ENCODE measurements at regions not wholly inside any gene's neighbourhood (a gene's known extent, or its start where the extent isn't known, plus 50 kb on each side); places are given as distances from the start of the nearest gene placed in this dataset.

- TF ChIP-seq CTCF (IDR thresholded peaks at IDR 0.05) (no peak), EZH2 (IDR thresholded peaks at IDR 0.05; ENCODE audit: borderline replicate concordance, insufficient read depth, low read depth, low read length, poor library complexity, severe bottlenecking) (no peak)
- H3K4me1 ChIP-seq (ENCODE audit: control insufficient read depth in 2 of 2, insufficient read depth in 2 of 2, low read length in 2 of 2), result no peaks in the 10 kb centered on the region
- no peaks in the 10 kb centered on the region for H3K79me2 ChIP-seq (ENCODE audit: control insufficient read depth, insufficient read depth, low read length)
- H3K27ac ChIP-seq (ENCODE audit: low read length in 2 of 2), result no peak overlapping the region
- no peaks in the 10 kb centered on the region for H4K20me1 ChIP-seq (ENCODE audit: control insufficient read depth, insufficient read depth, low read length, poor library complexity, severe bottlenecking)
- ChIA-PET POLR2A (no interaction called here), CTCF (no interaction called here)
- ATAC-seq (ENCODE audit: low read depth) (no peak), DNase-seq (no peak)
- no peaks in the 10 kb centered on the region for H3K27me3 ChIP-seq (replicated peaks in 1 of 4; ENCODE audit: control extremely low read depth in 1 of 4, control insufficient read depth in 3 of 4, insufficient read depth in 4 of 4, low read length in 3 of 4)
- intact Hi-C loops (cut with micrococcal nuclease), result no loop called here
- no peak overlapping the region for H2AFZ ChIP-seq (ENCODE audit: insufficient read depth, low read depth, low read length, poor library complexity, severe bottlenecking)
- no peaks in the 10 kb centered on the region for H3K36me3 ChIP-seq (replicated peaks in 1 of 2; ENCODE audit: control extremely low read depth in 1 of 2, control insufficient read depth in 1 of 2, extremely low read depth in 1 of 2, insufficient read depth in 2 of 2, low read length in 1 of 2)
- H3K4me2 ChIP-seq (replicated peaks; ENCODE audit: low read depth, low read length, poor library complexity, severe bottlenecking), result no peak overlapping the region
- Mint-ChIP-seq H3K27ac (no peak overlapping the region), H3K4me1 (no peaks in the 10 kb centered on the region), H3K9me3 (ENCODE audit: insufficient read depth) (no peaks in the 10 kb centered on the region), H3K4me3 (no peak overlapping the region), H3K27me3 (peaks cover 7% of the 10 kb centered on the region)
- H3K9me3 ChIP-seq (ENCODE audit: control extremely low read depth in 1 of 3, control insufficient read depth in 2 of 3, insufficient read depth in 1 of 3, low read length in 2 of 3), result peaks cover 0 to 6% (median 0%) of the 10 kb centered on the region in 3 donors
- WGBS (ENCODE audit: insufficient coverage), result 88% methylated on average over 18 of the region's 22 CpGs
- H3K4me3 ChIP-seq (ENCODE audit: control extremely low read depth in 1 of 5, extremely low read depth in 1 of 5, insufficient read depth in 1 of 5, low read depth in 2 of 5, low read length in 4 of 5), result no peak overlapping the region
- no peak overlapping the region for H3K9ac ChIP-seq (ENCODE audit: low read length)
These were observed 178.5 kb upstream of the RNF32 start for GRCh38 chr7:156461881-156462665.

DNA sequence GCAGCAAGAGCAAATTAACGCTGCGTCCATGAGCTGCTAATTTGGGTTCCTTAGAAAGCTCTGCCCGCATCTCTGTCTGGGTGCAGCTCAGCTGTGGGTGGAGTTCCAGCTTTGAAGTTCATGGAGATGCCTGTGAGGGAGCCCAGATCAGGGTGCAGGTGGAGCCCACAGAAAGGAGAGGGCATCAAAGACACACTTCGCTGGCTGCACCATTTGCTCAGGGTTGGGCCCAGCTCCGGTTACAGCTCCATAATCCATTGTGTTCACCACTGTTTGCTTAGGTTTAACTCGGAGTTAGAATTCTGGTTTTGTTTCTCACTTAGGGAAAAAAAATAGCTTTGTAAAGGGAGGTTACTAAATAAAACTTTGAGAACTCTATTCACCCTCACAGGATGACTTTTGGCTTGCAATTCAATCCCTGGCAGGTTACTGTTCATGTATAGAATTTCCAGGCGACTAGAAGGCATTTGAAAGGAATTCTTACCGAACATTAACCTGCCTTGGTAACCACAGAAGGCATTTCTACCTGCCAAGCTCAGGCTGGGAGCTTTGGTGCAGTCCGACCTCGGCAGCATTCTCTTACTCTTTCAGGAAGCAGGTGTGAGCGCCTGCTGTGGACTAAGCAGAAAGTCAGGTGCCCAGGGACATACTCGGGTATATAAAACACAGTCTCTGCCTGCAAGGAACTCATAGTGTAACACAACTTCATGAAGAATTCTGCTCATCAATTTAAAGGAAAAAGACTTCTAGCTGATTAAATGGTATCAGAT, 179.5 kb upstream of the RNF32 start:
- H4K20me1 ChIP-seq (ENCODE audit: control insufficient read depth, insufficient read depth, low read length, poor library complexity, severe bottlenecking), result no peaks in the 10 kb centered on the region
- no peaks in the 10 kb centered on the region for H3K36me3 ChIP-seq (replicated peaks in 1 of 2; ENCODE audit: control extremely low read depth in 1 of 2, control insufficient read depth in 1 of 2, extremely low read depth in 1 of 2, insufficient read depth in 2 of 2, low read length in 1 of 2)
- H3K27me3 ChIP-seq (replicated peaks in 1 of 4; ENCODE audit: control extremely low read depth in 1 of 4, control insufficient read depth in 3 of 4, insufficient read depth in 4 of 4, low read length in 3 of 4), result no peaks in the 10 kb centered on the region
- peaks cover 10% of the 10 kb centered on the region for H3K27me3 Mint-ChIP-seq
- H3K27ac Mint-ChIP-seq, result no peak overlapping the region
- H3K27ac ChIP-seq (ENCODE audit: low read length in 2 of 2), result no peak overlapping the region
- no peaks in the 10 kb centered on the region for H3K79me2 ChIP-seq (ENCODE audit: control insufficient read depth, insufficient read depth, low read length)
- no peak overlapping the region for H3K9ac ChIP-seq (ENCODE audit: low read length)
- H3K4me2 ChIP-seq (replicated peaks; ENCODE audit: low read depth, low read length, poor library complexity, severe bottlenecking), result no peak overlapping the region
- no peaks in the 10 kb centered on the region for H3K4me1 ChIP-seq (ENCODE audit: control insufficient read depth in 2 of 2, insufficient read depth in 2 of 2, low read length in 2 of 2)
- ChIA-PET CTCF (no interaction called here), POLR2A (no interaction called here)
- H3K9me3 Mint-ChIP-seq (ENCODE audit: insufficient read depth), result no peaks in the 10 kb centered on the region
- TF ChIP-seq CTCF (IDR thresholded peaks at IDR 0.05) (no peak), EZH2 (IDR thresholded peaks at IDR 0.05; ENCODE audit: borderline replicate concordance, insufficient read depth, low read depth, low read length, poor library complexity, severe bottlenecking) (no peak)
- DNase-seq, result no peak
- 79% methylated on average over 11 of the region's 12 CpGs for WGBS (ENCODE audit: insufficient coverage)
- intact Hi-C loops (cut with micrococcal nuclease), result no loop called here
- H3K4me3 ChIP-seq (ENCODE audit: control extremely low read depth in 1 of 5, extremely low read depth in 1 of 5, insufficient read depth in 1 of 5, low read depth in 2 of 5, low read length in 4 of 5), result no peak overlapping the region
- H3K4me1 Mint-ChIP-seq, result no peaks in the 10 kb centered on the region
- H2AFZ ChIP-seq (ENCODE audit: insufficient read depth, low read depth, low read length, poor library complexity, severe bottlenecking), result no peak overlapping the region
- no peak overlapping the region for H3K4me3 Mint-ChIP-seq
- ATAC-seq (ENCODE audit: low read depth), result no peak
- peaks cover 0 to 6% (median 0%) of the 10 kb centered on the region in 3 donors for H3K9me3 ChIP-seq (ENCODE audit: control extremely low read depth in 1 of 3, control insufficient read depth in 2 of 3, insufficient read depth in 1 of 3, low read length in 2 of 3)

Data from B cell (primary cell).